Dedifferentiated amniotic fluid mesenchymal stem cell (primary cell): ENCODE measurements at regions not wholly inside any gene's neighbourhood (a gene's known extent, or its start where the extent isn't known, plus 50 kb on each side); places are given as distances from the start of the nearest gene placed in this dataset.
"Not testable (repeated sequence)": the region's sequence is repeated elsewhere in the genome, so short reads cannot be mapped to it uniquely, and the experiment has no call there.

ENCODE experiments used
- DNase-seq: peaks from one replicate; pipeline ENCODE4 v3.0.0-alpha.2; 2016; ENCODE audit errors: extremely low spot score

GRCh38 chr1:47491341-47491753, 53.5 kb downstream of the FOXD2 start:
- no peak for DNase-seq

DNA sequence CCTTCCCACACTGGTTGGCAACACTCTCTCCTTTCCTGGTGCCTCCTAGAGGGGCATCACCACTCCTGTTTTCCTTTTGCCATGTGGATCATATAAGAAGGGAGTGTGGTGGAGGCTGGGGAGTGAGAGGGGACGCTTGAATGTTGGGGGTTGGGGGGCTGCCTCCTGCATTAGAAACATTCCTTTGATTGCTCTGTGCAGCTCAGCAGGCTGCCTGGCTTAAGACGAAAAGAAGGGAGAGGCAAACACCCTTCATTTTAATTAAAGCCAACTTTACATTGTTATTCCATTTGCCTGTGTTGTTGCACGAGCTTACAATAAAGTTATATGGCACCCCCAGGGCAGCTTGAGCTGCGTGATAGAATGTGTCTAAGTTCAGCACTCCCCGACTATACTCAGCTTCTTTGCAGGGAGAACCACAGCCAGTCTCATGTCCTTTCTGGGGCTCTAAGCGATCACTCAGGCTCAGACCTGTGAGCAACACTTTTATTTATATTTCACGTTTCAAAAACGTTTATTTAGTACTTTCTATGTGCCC, 57.4 kb downstream of the FOXD2 start:
- no peak for DNase-seq

DNA sequence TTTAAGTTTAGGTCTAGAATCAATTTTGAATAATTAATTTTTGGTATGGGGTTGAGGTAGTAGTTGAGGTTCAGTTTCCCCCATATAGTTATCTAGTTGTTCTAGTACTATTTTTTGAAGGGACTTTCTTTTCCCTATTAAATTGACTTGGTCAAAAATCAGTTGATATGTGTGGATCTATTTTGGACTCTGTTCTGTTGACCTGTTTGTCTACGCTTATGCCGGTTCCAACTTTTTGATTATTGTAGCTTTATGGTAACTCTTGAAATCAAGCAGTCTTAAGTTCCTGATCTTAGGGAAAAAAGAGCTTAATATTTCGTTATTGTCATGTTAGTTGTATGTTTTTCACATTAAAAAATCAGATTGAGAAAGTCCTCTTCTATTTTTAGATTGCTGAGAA, 60.7 kb downstream of the FOXD2 start:
- no peak for DNase-seq

- DNase-seq, result no peak
Measured at GRCh38 chr1:47501069-47501468, 63.2 kb downstream of the FOXD2 start.

GRCh38 chr1:47502746-47503370, 65.0 kb downstream of the FOXD2 start:
- DNase-seq, result no peak

DNA sequence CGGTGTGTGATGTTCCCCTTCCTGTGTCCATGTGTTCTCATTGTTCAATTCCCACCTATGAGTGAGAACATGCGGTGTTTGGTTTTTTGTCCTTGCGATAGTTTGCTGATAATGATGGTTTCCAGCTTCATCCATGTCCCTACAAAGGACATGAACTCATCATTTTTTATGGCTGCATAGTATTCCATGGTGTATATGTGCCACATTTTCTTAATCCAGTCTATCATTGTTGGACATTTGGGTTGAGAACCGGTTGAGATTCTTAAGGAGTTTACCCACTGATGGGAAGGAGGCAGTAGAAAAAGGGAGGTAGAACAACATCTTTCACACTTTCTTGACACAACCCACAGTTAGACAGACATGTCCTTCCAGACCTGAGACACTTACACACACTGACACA, 67.0 kb downstream of the FOXD2 start:
- DNase-seq, result not testable (repeated sequence)

- DNase-seq, result no peak
Measured at GRCh38 chr1:47505267-47505666, 67.4 kb downstream of the FOXD2 start.

GRCh38 chr1:47506053-47506452, 68.2 kb downstream of the FOXD2 start:
- no peak for DNase-seq

DNA sequence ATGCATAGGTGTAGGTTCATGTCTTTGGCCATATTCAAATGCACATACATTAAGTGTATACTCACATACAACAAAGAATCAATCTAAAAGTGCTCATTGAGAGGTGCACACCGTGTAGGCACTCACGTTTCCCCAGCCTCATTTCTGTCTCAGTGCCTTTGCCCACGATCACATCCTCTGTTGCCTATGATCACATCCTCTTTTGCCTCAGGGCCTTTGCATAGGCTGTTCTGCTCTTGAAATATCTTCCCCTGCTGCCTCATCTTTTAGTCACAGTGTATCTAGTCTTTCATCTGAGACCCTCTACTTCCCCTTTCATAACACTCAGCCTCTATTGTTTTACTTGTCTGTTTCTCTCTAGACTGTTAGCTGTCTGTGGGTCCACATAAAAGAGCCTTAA, 69.3 kb downstream of the FOXD2 start:
- DNase-seq, result no peak

DNA sequence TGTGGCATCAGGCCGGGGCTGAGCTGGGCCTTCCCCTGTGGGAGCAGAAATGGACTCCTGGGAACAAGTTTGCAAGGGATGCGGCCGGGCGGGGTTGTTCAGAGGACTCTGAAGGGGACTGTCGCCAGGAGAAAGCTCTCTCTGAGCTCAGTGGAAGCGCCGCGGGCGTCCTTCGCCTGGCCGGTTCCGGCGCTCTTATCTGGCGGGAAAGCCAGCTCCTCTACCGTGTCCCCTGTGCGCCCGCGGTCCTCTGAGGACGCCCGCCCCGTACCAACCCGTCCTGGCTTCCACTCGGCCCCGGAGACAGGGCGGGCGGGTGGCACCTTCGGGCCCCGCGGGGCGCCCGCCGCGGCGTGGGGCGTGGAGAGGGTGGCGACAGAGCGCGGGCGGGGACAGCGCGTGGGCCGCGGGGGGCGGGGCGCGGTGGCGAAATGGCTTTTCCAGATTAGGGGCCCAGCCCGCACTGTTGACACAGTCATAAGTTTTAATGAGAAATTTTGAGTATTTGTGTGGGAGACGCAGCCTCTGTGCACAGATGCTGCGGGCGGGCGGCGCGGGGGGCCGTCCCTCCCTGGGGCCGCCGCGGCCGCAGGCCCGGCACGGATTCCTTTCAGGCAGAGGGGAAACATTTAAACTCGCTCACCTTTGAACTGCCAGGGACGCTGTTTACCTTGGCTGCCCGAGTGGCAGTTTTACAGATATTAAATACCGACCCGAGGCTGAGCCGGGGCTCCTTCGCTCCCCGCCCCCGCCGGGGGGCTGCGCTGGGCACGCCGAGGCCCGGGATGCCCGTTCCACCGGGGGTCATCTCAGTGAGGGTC, 70.2 kb downstream of the FOXD2 start:
- no peak for DNase-seq

DNA sequence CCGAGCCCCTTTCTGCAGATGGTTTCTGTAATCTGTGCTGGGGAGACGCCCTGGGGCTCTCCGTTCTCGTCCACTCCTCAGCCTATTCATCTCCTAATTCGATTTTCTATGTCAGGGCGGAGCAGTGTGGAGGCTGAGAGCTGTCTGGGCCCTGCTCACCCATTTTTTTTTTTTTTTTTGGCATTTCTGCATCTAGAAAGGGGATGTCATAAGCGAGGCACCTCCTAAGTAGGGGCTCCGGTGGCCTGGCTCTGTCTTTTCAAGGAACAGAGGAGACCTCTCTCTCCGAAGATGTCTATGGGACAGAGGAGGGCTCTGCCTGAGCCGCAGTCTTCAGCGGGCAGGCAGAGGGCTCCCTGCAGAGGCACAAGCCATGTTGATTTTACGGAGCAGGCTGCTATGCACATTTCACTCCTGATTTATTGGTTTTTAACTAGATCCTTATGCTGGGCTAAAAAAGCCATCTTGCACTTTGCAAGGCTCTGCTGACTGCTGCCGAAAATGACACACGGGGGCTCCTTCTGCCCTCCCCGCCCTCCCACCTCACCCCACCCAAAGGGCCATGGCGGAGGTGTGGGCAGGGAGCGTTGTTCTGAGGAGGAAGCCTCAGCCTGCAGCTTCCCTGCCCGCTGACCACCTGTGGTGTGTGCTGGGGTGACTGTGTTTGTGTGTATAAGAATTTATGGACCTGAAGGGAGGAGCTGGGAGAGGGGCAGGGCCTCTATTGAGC, 71.0 kb downstream of the FOXD2 start:
- DNase-seq, result no peak

DNA sequence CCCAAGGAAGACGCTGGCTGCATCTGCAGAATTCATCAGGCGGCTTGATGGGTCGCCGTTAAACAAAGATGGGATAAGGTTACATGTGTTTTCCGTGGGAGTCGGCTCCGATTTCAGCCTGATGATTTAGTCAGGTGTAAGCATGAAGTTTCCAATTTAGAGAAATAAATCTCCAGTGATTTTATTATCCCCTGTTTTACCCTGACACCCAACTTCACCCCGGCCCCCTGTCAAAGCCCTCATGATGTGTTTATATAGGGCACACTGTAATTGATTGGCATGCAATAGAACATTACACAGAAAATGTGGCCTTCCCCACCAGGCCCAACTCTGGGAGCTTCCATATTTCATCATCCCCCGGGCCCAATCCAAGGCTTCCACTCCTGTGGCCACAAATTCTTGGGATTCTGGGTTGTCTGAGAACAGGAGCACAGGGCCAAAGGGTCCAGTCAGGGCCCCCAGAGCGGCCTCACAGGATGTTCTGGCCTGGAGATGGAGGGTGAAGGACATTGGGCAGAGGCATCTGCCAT, 72.5 kb downstream of the FOXD2 start:
- DNase-seq, result no peak

- DNase-seq, result no peak
Measured at GRCh38 chr1:47511825-47512224, 74.0 kb downstream of the FOXD2 start.

DNA sequence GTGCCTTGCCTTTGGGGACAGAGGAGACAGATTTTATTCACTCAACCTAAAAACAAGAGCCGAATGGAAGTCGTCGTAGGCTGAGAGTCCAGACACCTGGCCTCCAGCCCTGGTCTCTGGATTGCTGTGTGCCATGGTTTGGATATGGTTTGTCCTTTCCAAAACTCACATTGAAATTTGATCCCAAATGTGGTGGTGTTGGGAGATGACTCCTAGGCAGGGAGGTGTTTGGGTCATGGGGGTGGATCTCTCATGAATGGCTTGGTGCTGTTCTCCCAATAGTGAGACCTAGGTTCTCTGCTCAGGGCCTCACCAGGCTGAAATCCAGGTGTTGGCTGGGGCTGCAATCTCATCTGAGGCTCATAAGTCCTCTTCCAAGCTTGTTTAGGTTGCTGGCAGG, 75.5 kb downstream of the FOXD2 start:
- DNase-seq, result no peak

GRCh38 chr1:47514229-47514628, 76.4 kb downstream of the FOXD2 start:
- DNase-seq, result no peak

- DNase-seq, result no peak
Measured at GRCh38 chr1:47515164-47515789, 77.4 kb downstream of the FOXD2 start.

- no peak for DNase-seq
Measured at GRCh38 chr1:47517946-47518345, 80.1 kb downstream of the FOXD2 start.

DNA sequence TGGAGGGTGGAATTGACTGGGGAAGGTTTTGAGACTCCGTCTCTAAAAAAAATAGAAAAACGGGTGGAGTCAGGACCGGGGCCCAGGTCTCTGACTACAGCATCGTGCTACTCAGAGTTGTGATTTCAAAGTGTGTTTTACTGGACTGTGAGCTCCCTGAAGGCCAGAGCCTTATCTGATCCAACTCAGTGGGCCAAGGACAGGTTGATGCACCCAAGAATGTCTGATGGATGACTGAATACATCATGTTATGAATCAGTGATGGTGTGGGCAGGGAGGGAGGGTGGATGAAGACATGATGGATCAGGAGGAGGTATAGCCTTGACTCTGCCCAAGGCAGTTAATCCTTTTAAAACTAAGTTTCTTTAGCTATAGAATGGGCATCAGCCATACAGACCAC, 81.6 kb downstream of the FOXD2 start:
- DNase-seq, result no peak

DNA sequence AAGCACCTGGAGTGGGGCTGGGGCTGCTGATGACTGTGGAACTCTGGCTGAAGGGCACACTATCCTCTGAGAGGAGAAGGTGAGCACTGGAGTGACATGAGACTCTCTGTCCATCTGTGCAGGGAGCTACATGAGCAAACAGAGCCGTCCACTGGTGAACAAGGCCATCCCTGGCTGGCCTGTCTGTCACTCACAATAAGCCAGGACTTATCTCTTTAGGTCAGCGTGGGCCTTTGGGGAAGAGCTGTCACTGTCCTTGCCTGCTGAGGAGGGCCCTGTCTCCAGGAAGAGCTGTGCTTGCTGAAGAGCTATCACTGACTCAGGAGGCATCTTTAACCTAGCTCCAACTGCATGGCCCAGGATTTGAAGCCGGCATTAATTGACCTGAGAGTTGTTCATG, 82.1 kb downstream of the FOXD2 start:
- no peak for DNase-seq

- DNase-seq, result no peak
Measured at GRCh38 chr1:47521034-47521881, 83.4 kb downstream of the FOXD2 start.
